Esophagus squamous epithelium (tissue), 4 donors: ENCODE measurements at regions not wholly inside any gene's neighbourhood (a gene's known extent, or its start where the extent isn't known, plus 50 kb on each side); places are given as distances from the start of the nearest gene placed in this dataset.

Experiments
- POLR2A ChIP-seq, 4 donors: fragments of 450-650 bp; IDR thresholded peaks; one replicate each; pipeline ENCODE4 v1.6.1; 2017; ENCODE audit warnings: antibody characterized with exemption in 4 of 4, mild to moderate bottlenecking in 4 of 4, moderate library complexity in 3 of 4
- TF ChIP-seq, protein P1 (sequence below), 6 experiments: fragments of 450-650 bp in 4 of 6; fragments of 200-600 bp in 2 of 6; sonication (generic) in 2 of 6; IDR thresholded peaks; one replicate each; pipeline ENCODE4 v1.5.1; 2016 to 2019; ENCODE audit warnings: antibody characterized with exemption in 6 of 6, mild to moderate bottlenecking in 4 of 6, moderate library complexity in 4 of 6

DNA sequence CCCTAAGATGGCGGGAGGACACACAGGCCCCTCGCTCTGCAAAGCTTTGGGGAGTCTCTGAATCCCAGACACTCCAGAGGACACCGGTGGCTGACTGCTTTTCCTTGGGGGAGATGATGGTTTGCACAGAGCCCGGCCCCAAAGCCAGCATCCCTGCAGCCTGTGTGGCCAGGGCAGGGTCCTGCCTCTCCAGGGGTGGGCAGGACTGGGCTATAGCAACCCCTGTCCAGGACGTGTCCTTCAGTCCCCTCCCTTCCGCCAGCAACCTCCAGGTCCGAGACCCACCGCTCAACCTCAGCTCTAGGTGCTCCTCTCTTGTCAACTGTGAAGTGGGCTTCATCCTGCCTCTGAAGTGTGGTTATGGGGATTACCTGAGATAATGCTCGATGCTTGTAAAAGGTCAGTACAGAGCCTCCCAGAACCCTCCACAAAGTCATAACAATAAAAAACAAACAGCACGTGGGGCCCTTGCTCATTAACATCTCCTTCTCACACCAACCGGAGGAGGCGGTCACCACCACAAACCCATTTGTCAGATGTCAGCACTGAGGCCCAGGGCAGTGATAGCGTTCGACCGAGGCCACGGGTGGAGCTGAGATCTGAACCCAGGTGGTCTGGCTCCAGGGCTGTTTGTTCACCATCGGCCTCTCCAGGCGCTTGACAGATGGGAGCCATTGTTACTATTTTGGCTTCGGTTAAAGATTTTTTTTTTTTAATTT is 304.8 kb downstream of the IRF8 start:
- TF ChIP-seq, protein P1, sequence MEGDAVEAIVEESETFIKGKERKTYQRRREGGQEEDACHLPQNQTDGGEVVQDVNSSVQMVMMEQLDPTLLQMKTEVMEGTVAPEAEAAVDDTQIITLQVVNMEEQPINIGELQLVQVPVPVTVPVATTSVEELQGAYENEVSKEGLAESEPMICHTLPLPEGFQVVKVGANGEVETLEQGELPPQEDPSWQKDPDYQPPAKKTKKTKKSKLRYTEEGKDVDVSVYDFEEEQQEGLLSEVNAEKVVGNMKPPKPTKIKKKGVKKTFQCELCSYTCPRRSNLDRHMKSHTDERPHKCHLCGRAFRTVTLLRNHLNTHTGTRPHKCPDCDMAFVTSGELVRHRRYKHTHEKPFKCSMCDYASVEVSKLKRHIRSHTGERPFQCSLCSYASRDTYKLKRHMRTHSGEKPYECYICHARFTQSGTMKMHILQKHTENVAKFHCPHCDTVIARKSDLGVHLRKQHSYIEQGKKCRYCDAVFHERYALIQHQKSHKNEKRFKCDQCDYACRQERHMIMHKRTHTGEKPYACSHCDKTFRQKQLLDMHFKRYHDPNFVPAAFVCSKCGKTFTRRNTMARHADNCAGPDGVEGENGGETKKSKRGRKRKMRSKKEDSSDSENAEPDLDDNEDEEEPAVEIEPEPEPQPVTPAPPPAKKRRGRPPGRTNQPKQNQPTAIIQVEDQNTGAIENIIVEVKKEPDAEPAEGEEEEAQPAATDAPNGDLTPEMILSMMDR (IDR thresholded peaks at IDR 0.05): no peak
- no peak for TF ChIP-seq POLR2A (IDR thresholded peaks at IDR 0.05)
